ENCODE measurements at regions not wholly inside any gene's neighbourhood (a gene's known extent, or its start where the extent isn't known, plus 50 kb on each side); places are given as distances from the start of the nearest gene placed in this dataset.

DNA sequence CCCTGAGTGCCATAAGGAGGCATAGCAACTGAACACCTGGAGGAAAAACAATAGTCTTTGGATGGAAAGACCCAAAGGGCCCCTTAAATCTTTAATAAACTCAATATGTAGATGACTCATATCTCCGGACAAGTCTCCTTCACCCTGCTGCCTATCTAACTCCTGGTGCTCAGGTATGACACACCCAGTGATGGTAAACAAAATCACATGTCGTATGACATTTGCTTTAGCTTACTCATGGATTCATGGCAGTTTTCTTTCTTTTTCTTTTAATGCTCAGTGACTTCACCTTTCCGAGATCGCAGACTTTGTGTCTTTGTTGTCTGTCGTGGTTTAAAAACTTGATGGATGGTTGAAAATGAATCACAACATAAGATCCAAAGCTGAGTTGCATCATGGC, 208.5 kb upstream of the PROX1 start:
- Histone ChIP-seq H3K36me3 (replicated peaks; ENCODE audit: low read depth, low read length) (no peaks in the 10 kb centered on the region), H3K9me3 (ENCODE audit: insufficient read depth, low read length) (no peaks in the 10 kb centered on the region), H4K20me1 (ENCODE audit: insufficient read depth, low read length) (no peaks in the 10 kb centered on the region), H3K27me3 (ENCODE audit: low read depth, low read length) (peaks cover 38% of the 10 kb centered on the region; the same call in 1 of the 2 replicates), H2AFZ (ENCODE audit: low read depth, low read length) (no peak overlapping the region), H3K79me2 (ENCODE audit: low read length) (no peaks in the 10 kb centered on the region), H3K9ac (ENCODE audit: low read length) (no peak overlapping the region), H3K4me3 (ENCODE audit: low read length) (no peak overlapping the region), H3K4me2 (ENCODE audit: low read length) (no peak overlapping the region), H3K4me1 (ENCODE audit: low read length) (peaks cover 5% of the 10 kb centered on the region; the same call in 1 of the 2 replicates), H3K27ac (ENCODE audit: low read length) (no peak overlapping the region)
- TF ChIP-seq, protein P1, sequence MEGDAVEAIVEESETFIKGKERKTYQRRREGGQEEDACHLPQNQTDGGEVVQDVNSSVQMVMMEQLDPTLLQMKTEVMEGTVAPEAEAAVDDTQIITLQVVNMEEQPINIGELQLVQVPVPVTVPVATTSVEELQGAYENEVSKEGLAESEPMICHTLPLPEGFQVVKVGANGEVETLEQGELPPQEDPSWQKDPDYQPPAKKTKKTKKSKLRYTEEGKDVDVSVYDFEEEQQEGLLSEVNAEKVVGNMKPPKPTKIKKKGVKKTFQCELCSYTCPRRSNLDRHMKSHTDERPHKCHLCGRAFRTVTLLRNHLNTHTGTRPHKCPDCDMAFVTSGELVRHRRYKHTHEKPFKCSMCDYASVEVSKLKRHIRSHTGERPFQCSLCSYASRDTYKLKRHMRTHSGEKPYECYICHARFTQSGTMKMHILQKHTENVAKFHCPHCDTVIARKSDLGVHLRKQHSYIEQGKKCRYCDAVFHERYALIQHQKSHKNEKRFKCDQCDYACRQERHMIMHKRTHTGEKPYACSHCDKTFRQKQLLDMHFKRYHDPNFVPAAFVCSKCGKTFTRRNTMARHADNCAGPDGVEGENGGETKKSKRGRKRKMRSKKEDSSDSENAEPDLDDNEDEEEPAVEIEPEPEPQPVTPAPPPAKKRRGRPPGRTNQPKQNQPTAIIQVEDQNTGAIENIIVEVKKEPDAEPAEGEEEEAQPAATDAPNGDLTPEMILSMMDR (IDR thresholded peaks at IDR 0.05; ENCODE audit: low read depth, low read length), result no peak
- no peak for TF ChIP-seq EZH2phosphoT487 (IDR thresholded peaks at IDR 0.05; ENCODE audit: low read depth)

DNA sequence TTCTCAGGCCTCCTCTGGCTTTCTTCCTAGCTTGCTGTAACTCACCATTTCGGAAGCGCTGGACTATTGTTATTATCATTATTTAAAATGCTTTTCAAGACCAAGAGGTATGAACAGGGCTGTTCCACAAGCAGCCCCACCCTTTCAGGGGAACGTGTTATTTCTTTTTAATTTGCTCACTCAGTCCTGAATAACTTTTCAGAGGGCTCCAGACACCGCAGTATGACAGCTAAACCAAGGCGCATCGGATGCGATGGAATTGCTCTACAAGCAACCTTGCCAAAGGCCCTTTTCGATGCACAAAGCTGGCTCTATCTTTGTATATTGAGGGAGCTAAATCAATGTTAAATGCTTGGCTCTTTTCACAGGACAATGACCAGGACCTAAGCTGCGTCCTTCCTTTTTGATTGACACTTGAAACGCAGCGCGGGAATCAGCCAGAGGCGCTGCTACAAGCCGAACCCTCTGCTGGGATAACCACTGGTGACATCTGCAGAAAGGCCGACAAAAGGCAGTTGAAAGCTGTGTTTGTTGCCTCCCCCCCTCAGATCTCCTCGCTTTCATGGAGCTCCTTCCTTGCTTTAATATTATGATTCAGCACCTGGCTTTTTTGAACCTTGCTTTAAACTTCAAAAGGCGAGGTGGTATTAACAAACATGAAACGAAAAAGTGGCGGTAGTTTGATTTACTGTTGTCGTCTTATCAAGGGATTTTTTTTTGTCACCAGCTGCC, 204.7 kb upstream of the PROX1 start:
- Histone ChIP-seq H2AFZ (ENCODE audit: low read depth, low read length) (no peak overlapping the region), H3K27me3 (ENCODE audit: low read depth, low read length) (peaks cover 51% of the 10 kb centered on the region), H3K79me2 (ENCODE audit: low read length) (no peaks in the 10 kb centered on the region), H3K9ac (ENCODE audit: low read length) (no peak overlapping the region), H3K36me3 (replicated peaks; ENCODE audit: low read depth, low read length) (no peaks in the 10 kb centered on the region), H3K4me2 (ENCODE audit: low read length) (no peak overlapping the region), H3K9me3 (ENCODE audit: insufficient read depth, low read length) (no peaks in the 10 kb centered on the region), H4K20me1 (ENCODE audit: insufficient read depth, low read length) (no peaks in the 10 kb centered on the region), H3K4me3 (ENCODE audit: low read length) (no peak overlapping the region), H3K4me1 (ENCODE audit: low read length) (no peaks in the 10 kb centered on the region), H3K27ac (ENCODE audit: low read length) (no peak overlapping the region)
- no peak for TF ChIP-seq EZH2phosphoT487 (IDR thresholded peaks at IDR 0.05; ENCODE audit: low read depth)
- TF ChIP-seq, protein P1 (IDR thresholded peaks at IDR 0.05; ENCODE audit: low read depth, low read length), result no peak

DNA sequence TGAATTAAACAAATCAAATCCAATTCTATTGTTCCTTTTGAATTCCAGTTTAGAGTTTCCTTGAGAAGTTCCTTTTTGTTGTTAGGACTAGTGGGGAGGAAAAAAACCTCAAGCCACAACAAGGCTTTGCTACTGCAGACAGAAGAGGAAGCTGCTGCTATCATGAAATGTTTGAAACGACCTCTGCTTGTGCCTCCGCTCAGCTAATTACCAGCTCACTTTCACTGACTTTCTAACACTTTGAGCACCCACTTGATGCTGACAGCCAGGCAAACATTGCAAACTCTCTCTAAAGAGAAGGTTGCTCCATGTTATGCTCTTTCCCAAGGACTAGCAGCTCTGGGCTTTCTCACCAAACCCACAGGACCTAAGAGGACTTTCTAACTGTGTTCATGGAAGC, 203.9 kb upstream of the PROX1 start:
- H3K4me3 ChIP-seq (ENCODE audit: low read length), result no peak overlapping the region
- no peaks in the 10 kb centered on the region for H3K36me3 ChIP-seq (replicated peaks; ENCODE audit: low read depth, low read length)
- no peaks in the 10 kb centered on the region for H3K9me3 ChIP-seq (ENCODE audit: insufficient read depth, low read length)
- H3K4me2 ChIP-seq (ENCODE audit: low read length), result no peak overlapping the region
- no peak overlapping the region for H3K27ac ChIP-seq (ENCODE audit: low read length)
- H3K4me1 ChIP-seq (ENCODE audit: low read length), result no peaks in the 10 kb centered on the region
- H2AFZ ChIP-seq (ENCODE audit: low read depth, low read length), result no peak overlapping the region
- no peaks in the 10 kb centered on the region for H4K20me1 ChIP-seq (ENCODE audit: insufficient read depth, low read length)
- H3K27me3 ChIP-seq (ENCODE audit: low read depth, low read length), result peaks cover 57% of the 10 kb centered on the region
- no peak overlapping the region for H3K9ac ChIP-seq (ENCODE audit: low read length)
- H3K79me2 ChIP-seq (ENCODE audit: low read length), result no peaks in the 10 kb centered on the region
- TF ChIP-seq, protein P1 (IDR thresholded peaks at IDR 0.05; ENCODE audit: low read depth, low read length), result no peak
- TF ChIP-seq EZH2phosphoT487 (IDR thresholded peaks at IDR 0.05; ENCODE audit: low read depth), result no peak

DNA sequence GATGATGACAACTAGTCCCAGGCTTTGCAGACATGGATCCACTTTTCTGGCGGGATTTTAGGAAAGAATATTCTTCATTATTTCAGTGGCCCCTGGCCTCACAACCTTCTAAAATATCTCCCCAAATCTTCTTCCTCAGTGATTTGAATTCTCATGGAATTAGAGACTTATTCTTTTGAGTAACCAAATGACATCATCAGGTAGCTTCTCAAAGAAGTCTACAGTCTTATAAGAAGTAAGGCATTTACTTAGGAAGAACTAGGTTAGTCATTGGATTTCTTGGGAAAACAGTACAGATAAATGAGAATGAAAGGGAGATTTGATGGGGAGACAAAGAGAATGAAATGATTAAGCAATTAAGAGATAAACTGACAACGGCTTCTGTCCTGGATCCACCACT, 201.1 kb upstream of the PROX1 start:
- Histone ChIP-seq H3K9me3 (ENCODE audit: insufficient read depth, low read length) (no peaks in the 10 kb centered on the region), H3K27me3 (ENCODE audit: low read depth, low read length) (peaks cover 60% of the 10 kb centered on the region), H3K79me2 (ENCODE audit: low read length) (no peaks in the 10 kb centered on the region), H2AFZ (ENCODE audit: low read depth, low read length) (no peak overlapping the region), H3K4me1 (ENCODE audit: low read length) (no peaks in the 10 kb centered on the region), H3K4me2 (ENCODE audit: low read length) (no peak overlapping the region), H4K20me1 (ENCODE audit: insufficient read depth, low read length) (no peaks in the 10 kb centered on the region), H3K9ac (ENCODE audit: low read length) (no peak overlapping the region), H3K36me3 (replicated peaks; ENCODE audit: low read depth, low read length) (no peaks in the 10 kb centered on the region), H3K27ac (ENCODE audit: low read length) (no peak overlapping the region), H3K4me3 (ENCODE audit: low read length) (no peak overlapping the region)
- no peak for TF ChIP-seq EZH2phosphoT487 (IDR thresholded peaks at IDR 0.05; ENCODE audit: low read depth)
- TF ChIP-seq, protein P1 (IDR thresholded peaks at IDR 0.05; ENCODE audit: low read depth, low read length), result no peak
